Large intestine (tissue), 3 donors: ENCODE measurements at regions not wholly inside any gene's neighbourhood (a gene's known extent, or its start where the extent isn't known, plus 50 kb on each side); places are given as distances from the start of the nearest gene placed in this dataset.
"Not testable (repeated sequence)": the region's sequence is repeated elsewhere in the genome, so short reads cannot be mapped to it uniquely, and the experiment has no call there.

Experiments
- DNase-seq, 2 donors: peaks; one replicate each; pipeline versions ENCODE4 v3.0.0 to v3.0.0-alpha.2; 2013
- H3K27ac ChIP-seq: one replicate; pipeline ENCODE4 v1.5.1; 2013; ENCODE audit warnings: low read length
- H3K27me3 ChIP-seq: 2 replicates; pipeline ENCODE4 v1.6.1; 2013; ENCODE audit warnings: low read length; ENCODE audit not compliant: control insufficient read depth, insufficient read depth
- H3K36me3 ChIP-seq: 2 replicates; pipeline ENCODE4 v1.6.1; 2013; ENCODE audit warnings: low read length; ENCODE audit not compliant: control insufficient read depth, insufficient read depth
- H3K4me1 ChIP-seq: one replicate; pipeline ENCODE4 v1.6.1; 2013; ENCODE audit warnings: low read length; ENCODE audit not compliant: control insufficient read depth, insufficient read depth
- H3K4me3 ChIP-seq: one replicate; pipeline ENCODE4 v1.5.1; 2013; ENCODE audit warnings: low read length
- H3K9me3 ChIP-seq: one replicate; pipeline ENCODE4 v1.6.1; 2013; ENCODE audit warnings: mild to moderate bottlenecking, low read depth, low read length, moderate library complexity; ENCODE audit not compliant: control insufficient read depth
- WGBS: methylation state at CpG from one replicate; pipeline ENCODE4 v1.1.5; 2013; ENCODE audit warnings: low lambda C conversion rate; ENCODE audit not compliant: insufficient coverage; 5-methylcytosine and 5-hydroxymethylcytosine counted together

DNA sequence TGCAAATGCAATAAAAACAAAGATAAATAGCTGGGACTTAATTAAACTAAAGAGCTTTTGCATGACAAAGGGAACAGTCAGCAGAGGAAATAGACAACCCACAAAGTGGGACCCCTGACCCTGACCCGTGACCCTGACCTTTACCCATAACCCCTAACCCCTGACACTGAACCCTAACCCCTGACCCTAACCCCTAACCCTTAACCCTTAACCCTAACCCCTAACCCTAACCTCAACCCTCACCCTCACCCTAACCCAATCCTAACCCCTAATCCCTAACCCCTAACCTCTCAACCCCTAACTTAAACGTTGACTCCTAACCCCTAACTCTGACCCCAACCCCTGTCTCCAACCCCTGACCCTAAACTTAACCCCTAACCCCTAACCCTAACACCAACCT is 236.6 kb downstream of the ANKRD30B start:
- not testable (repeated sequence) for DNase-seq, H3K9me3 ChIP-seq, H3K4me3 ChIP-seq, H3K4me1 ChIP-seq, H3K27ac ChIP-seq, H3K27me3 ChIP-seq, H3K36me3 ChIP-seq
- WGBS: no CpG with 5 or more reads among the region's 2 CpGs

DNA sequence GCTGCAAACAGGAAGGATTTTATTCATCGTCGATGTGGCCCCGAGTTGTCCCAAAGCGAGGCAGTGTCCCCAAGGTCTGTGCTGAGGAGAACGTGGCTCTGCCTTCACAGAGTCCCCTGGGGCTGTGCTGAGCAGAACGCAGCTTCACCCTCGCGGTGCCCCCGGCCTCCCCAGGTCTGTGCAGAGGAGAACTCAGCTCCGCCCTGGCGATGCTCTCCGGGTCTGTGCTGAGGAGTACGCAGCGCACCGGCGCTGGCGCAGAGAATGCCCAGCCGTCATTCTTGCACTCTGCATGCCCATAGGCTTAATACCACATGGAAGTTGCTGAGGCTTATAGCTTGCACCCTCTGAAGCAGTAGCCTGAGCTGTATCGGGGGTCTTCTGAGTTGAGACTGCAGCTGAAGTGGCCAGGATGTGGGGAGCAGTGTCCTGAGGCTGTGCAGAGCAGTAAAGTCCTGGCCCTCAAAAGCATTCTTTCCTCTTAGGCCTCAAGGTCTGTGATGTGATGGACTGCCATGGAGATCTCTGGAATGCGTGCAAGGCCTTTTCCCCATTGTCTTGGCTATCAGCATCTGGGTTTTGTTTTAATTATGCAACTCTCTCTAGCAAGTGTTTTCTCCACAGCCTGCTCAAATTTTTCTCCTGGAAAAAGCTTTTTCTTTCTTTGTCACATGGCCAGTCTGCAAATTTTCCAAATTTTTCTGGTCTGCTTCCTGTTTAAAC is 237.5 kb downstream of the ANKRD30B start:
- not testable (repeated sequence) for DNase-seq, H3K4me1 ChIP-seq, H3K9me3 ChIP-seq, H3K36me3 ChIP-seq, H3K4me3 ChIP-seq, H3K27me3 ChIP-seq, H3K27ac ChIP-seq
- WGBS: 80% methylated on average over 1 of the region's 20 CpGs

DNA sequence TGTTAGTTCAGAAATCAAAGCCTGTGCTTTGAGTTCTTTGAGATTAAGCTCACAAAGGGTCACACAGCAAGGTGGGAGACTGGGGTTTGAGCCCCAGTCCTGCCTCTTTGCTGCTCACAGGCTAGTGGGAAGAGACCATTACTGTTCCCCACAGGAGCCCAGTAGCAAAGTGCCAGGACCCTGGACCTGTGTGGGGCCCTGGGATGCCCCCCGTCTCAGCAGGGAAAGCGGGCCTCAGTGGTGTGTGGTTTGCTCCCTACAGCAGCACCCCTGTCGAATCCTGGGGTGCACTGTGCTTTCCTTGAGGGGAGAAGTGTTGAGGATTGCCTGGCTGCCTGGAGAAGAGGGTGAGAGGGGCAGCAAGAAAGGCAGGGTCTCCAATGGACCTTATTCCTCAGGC is 239.4 kb downstream of the ANKRD30B start:
- H3K36me3 ChIP-seq, H3K27ac ChIP-seq, DNase-seq, H3K27me3 ChIP-seq, H3K4me1 ChIP-seq, H3K4me3 ChIP-seq, H3K9me3 ChIP-seq: not testable (repeated sequence)
- WGBS: no CpG with 5 or more reads among the region's 3 CpGs

DNA sequence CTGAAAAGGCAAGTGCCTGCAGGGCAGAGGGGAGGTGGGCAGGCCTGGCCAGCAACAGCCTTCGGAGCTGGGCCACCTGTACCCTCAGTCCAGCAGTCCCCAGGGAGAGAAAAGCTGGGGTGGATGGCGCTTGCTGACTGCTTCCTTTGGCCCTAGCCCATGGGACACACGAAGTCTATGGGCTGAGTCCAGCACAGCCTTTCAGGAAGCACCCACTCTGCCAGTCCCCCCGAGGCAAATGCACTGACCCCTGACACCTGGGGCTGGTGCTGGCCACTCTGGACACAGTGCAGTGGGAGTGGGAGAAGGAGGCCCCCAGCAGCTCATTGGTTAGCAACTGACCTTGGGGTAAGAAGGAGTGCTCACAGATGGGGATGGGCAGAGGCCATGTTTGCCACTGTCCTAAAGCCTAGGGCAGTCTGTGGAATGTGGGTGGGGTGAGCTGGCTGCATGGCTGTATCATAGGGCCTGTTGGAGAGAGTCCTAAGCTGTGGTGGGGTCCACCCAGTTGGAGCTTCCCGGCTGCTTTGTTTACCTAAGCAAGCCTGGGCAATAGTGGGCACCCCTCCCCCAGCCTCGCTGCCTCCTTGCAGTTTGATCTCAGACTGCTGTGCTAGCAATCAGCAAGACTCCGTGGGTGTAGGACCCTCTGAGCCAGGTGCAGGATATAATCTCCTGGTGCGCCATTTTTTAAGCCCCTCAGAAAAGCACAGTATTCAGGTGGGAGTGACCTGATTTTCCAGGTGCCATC is 240.2 kb downstream of the ANKRD30B start:
- not testable (repeated sequence) for H3K4me3 ChIP-seq, H3K27me3 ChIP-seq, H3K27ac ChIP-seq, DNase-seq, H3K4me1 ChIP-seq, H3K36me3 ChIP-seq, H3K9me3 ChIP-seq
- no CpG with 5 or more reads among the region's 8 CpGs for WGBS

DNA sequence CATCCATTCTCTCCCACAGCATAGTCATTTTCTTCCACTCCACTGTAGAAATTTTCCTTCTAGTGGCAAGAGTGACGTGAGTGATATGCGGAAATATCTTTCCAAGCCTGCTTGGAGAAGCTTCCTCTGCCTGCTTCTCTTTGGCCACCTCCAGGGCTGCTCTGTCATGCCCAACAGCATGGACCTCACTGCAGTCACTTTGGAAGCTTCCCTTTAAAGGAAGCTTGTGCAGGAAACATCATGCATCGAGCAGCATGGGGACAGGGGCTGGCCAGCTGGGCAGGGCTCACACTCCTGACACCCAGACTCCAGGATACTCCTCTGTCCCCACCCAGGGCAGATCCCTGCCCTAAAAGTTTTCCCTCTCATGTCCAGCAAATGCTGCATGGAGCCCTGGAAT is 241.6 kb downstream of the ANKRD30B start:
- WGBS: no CpG with 5 or more reads among the region's 3 CpGs

DNA sequence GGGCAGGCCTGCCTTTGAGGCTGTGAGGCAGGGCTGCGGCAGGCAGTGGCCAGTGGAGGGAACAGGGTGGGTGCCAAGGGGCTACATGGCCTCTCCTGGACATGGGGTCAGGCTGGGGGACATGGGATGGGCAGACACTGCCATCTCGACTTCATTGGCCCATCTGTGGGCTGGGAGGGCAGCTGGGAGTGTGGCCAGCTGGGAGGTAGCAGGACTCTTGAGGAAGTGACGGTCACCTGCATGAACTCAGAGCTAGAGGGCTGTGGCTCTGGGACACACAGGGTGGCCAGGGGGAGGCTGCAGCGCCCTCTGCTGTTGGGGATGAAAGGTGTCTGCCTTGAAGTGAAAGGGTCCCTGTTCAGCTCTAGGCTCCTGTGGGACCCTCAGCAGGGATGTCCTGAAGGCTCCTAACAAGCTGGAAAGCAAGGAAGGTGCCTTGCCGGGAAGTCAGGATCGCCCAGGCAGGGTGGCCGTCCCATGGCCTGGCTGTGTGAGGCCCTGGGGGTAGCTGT is 244.0 kb downstream of the ANKRD30B start:
- H3K36me3 ChIP-seq, H3K4me3 ChIP-seq, H3K4me1 ChIP-seq, DNase-seq, H3K27me3 ChIP-seq, H3K9me3 ChIP-seq, H3K27ac ChIP-seq: not testable (repeated sequence)
- no CpG with 5 or more reads among the region's 7 CpGs for WGBS

More for the DNA sequence above, 241.6 kb downstream of the ANKRD30B start:
- not testable (repeated sequence) for DNase-seq, H3K36me3 ChIP-seq, H3K27me3 ChIP-seq, H3K4me3 ChIP-seq, H3K4me1 ChIP-seq, H3K27ac ChIP-seq, H3K9me3 ChIP-seq

DNA sequence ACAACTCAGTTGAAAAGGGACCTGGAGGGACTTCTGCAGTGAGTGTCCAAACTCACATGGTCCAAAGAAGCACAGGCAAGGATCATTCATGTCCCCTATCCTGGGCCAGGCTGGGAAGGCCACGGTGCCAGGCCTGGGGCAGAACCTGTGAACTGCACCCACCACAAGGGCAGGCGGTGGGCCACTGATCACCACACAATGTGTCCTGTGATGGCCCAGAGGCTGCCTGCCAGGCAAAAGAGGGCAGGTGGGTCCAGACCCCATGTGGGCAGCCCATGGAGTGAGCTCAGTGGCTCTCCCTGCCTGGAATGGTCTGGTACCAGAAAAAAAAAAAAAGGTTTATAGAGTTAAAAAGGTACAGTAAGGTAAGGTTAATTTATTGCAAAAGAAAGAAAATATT is 244.8 kb downstream of the ANKRD30B start:
- H3K27me3 ChIP-seq, DNase-seq, H3K36me3 ChIP-seq, H3K4me1 ChIP-seq, H3K4me3 ChIP-seq, H3K27ac ChIP-seq: not testable (repeated sequence)
- peaks cover 13% of the 10 kb centered on the region for H3K9me3 ChIP-seq
- no CpG with 5 or more reads among the region's 2 CpGs for WGBS

DNA sequence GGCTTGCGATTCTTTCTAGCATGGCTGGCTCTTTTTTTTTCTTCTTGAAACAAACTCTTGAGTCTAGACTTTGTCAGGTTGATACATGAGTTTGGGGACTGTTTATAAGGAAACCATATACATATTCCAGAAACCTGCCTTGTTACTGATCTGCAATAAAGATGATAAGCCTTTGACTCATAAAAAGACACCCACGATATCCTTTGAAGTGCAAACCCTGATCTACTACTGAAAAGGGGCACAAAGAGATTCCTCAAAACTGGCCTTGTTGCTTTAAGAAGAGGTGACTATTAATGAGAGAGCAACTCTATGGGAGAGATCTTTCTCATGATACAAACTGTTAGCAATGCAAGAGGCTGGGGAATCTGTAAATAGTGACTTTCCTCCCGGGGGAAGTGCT is 247.1 kb downstream of the ANKRD30B start:
- DNase-seq, H3K4me3 ChIP-seq, H3K27me3 ChIP-seq, H3K36me3 ChIP-seq, H3K4me1 ChIP-seq, H3K27ac ChIP-seq: not testable (repeated sequence)
- whole genome bisulfite sequencing: 100% methylated on average over 1 of the region's 3 CpGs
- peaks cover 30% of the 10 kb centered on the region for H3K9me3 ChIP-seq

DNA sequence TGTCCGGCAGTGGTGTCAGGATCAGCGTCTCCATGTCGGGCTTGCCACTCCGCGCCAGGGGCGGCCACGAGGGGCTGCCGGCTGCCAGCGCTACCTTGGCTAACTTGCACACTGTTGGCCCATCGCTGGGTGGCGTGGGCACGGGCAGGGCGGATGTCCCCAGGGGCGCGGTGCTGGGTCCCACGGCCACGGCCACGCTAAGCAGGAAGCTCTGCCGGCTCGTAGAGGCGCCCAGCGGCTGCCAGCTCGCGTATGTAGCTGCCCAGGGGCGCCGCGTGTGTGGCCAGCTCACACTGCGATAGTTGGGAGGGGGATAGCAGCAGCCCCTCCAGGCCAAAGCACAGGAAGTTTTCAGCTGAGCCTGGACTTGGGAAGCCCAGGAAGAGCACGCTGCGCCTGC is 249.4 kb downstream of the ANKRD30B start:
- Histone ChIP-seq H3K36me3 (no peaks in the 10 kb centered on the region), H3K4me3 (no peak overlapping the region), H3K4me1 (no peaks in the 10 kb centered on the region), H3K27me3 (no peaks in the 10 kb centered on the region), H3K27ac (no peak overlapping the region), H3K9me3 (peaks cover 44% of the 10 kb centered on the region)
- DNase-seq: no peak
- no CpG with 5 or more reads among the region's 30 CpGs for WGBS

DNA sequence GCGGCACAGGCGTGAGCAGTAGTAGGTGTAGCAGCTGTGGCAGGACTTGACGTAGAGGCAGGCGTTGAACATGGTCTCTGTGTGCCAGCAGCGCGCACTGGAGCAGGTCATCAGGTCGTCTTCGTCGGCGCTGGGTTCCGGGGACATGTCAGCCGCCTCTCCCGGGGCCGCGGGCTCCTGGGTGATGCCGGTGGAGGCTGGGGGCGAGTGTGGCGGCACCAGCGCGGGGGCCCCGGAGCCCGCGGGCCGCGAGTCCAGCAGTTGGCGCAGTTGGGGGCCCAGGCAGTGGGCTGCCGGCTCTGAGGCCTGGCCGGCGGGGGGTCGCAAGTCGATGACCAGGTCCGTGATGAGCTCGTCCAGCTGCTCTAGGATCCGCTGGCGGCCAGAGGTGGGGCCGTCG is 249.9 kb downstream of the ANKRD30B start:
- peaks cover 41% of the 10 kb centered on the region for H3K9me3 ChIP-seq
- H3K4me1 ChIP-seq, H3K36me3 ChIP-seq, H3K27ac ChIP-seq, H3K27me3 ChIP-seq, DNase-seq, H3K4me3 ChIP-seq: not testable (repeated sequence)
- WGBS: no CpG with 5 or more reads among the region's 37 CpGs
